ENCODE measurements at regions not wholly inside any gene's neighbourhood (a gene's known extent, or its start where the extent isn't known, plus 50 kb on each side); places are given as distances from the start of the nearest gene placed in this dataset.

DNA sequence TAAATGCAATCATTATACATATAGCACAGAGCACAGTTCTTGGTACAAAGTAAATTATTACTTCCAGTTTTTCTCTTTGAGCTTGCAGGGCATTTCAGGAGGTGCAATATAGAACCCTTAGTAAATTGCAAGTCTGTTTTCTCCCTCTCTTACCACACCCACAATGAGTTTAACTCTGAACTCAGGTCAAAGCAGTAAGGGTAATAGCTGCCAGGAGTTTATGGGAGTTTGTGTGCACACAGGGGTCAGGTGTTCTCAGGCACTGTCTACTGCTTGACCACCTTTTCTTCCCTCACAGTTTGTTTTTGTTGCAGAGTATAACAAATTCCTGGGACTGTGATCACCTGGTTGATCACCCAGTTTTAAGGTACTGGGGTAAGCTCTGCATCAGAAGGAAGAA lies 478.5 kb upstream of the TENM4 start:
- TF ChIP-seq EP300 (IDR thresholded peaks at IDR 0.05): no peak
- no peak for TF ChIP-seq CEBPB (IDR thresholded peaks at IDR 0.05)
